Stimulated activated CD8-positive, alpha-beta memory T cell treated with anti-CD3 and anti-CD28 coated beads, Interleukin-12 subunit alpha, Interleukin-12 subunit beta, amount 100 ng/mL, for 1 hour (primary cell): ENCODE measurements at regions not wholly inside any gene's neighbourhood (a gene's known extent, or its start where the extent isn't known, plus 50 kb on each side); places are given as distances from the start of the nearest gene placed in this dataset.

Experiments
- DNase-seq: peaks from one replicate; pipeline ENCODE4 v3.0.0-alpha.2; 2020; ENCODE audit warnings: low read depth

GRCh38 chrX:9317176-9317575, 147.7 kb upstream of the TBL1X start:
- DNase-seq, result no peak

DNA sequence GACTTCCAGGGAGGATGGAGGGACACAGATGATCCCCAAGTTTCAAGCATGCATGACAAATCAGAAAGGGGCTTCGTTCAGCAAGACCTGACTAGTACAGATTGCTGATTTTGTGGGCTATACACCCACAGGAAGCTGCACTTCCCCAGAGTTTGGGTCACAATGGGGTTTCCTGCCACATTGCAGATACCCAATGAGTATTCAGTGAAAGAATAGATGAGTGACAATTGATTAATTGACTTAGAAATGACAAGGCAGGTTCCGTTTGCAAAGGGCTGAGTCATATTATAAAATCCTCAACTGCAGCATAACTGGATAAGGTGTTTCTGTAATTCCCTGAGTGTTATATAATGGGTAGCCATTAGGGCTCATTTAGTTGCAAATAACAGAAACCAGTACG, 146.6 kb upstream of the TBL1X start:
- DNase-seq, result no peak

DNA sequence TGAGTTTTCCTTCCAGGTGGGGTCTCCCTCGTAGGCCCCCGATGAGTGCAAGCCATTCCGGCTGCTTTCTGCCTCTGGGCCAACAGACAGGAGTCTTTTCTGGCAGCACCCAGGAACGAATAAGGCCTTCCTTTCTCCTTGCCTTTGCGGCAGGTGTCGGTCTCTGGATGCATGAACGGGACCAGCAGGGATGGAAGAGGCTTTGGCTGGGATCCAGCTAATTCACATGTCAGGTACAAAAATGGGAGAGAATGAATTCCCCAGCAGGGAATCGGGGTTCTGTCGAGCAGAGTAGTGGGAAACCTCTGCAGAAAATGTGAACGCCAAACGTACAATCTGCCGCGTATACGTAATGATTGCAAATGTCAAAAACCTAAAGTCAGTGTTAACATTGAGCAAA, 146.1 kb upstream of the TBL1X start:
- no peak for DNase-seq

DNA sequence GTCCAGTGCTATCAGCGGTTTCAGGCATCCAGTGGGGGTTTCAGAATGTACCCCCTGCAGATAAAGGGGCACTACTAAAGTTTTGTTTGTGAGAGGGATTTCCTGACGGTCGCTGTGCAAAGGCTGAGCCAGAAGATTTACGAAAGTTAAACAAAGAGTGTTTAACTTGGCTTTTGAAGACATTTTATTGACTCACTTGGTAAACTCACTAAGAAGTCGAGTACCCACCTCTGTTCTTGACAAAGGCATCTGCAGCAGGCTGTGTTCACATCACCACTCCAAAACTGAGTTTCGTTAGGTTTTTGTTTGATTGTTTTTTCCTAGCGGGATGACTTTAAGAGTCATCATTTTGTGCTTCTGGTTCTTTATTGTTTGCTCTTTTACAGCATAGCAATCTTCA, 143.9 kb upstream of the TBL1X start:
- no peak for DNase-seq

DNA sequence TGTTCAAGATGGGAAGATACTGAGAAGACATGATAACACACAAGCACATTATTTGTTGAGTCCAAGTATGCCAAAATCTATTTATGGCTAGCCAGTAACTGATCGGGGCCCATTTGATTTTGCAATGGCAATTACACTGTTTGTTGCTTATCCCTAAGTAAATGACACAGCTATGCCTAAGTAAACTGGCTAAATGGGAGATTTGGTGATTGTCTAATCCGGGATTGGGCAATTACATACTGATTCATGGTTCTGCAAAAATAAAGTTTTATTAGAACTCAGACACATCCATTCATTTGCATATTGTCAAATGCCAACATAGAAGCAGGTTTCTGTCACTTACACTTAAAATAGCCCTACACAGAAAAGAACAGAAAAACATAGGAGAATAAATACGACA, 140.2 kb upstream of the TBL1X start:
- no peak for DNase-seq

DNA sequence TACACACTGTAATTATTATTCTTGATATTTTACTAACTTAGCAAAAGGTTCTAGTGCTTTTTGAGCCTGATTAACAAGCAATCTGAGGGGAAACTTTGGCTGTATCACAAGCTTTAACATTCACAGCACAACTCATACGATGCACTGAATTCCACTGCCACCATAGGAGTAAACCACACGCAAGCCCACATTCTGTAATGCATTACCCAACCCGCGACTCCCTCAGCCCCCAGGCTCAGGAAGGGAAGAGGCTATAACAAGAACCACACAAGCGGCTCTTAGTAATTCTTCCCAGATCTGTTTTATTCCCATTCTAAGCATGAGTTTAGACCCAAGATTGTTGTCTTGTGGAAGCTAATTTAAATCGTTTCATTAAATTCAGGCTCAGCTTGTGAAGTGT, 138.5 kb upstream of the TBL1X start:
- no peak for DNase-seq

GRCh38 chrX:9327086-9327746, 137.6 kb upstream of the TBL1X start:
- no peak for DNase-seq

- DNase-seq, result no peak
Measured at GRCh38 chrX:9327747-9328145, 137.1 kb upstream of the TBL1X start.

- no peak for DNase-seq
Measured at GRCh38 chrX:9329056-9329455, 135.8 kb upstream of the TBL1X start.

GRCh38 chrX:9330249-9330982, 134.4 kb upstream of the TBL1X start:
- DNase-seq, result no peak

- no peak for DNase-seq
Measured at GRCh38 chrX:9333873-9334560, 130.8 kb upstream of the TBL1X start.

DNA sequence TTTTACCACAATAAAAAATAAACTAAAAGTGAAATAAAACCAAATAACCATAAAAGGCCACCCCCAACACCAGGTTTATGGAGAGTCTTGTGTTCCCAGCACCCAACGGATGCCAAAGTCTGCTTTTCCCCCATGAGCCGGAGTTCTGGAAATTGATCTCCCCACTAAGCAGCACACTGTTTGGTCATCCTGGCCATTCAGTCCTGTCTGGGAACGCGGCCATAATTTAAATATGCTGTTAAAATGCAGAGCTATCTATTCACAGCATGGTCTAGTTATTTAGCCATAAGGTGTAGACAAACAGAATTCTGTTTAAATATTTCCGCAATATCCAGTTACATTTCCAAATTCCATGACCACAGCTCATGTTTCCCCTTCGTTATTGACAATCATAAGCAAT, 129.6 kb upstream of the TBL1X start:
- DNase-seq, result no peak

- DNase-seq, result no peak
Measured at GRCh38 chrX:9336456-9336855, 128.4 kb upstream of the TBL1X start.

DNA sequence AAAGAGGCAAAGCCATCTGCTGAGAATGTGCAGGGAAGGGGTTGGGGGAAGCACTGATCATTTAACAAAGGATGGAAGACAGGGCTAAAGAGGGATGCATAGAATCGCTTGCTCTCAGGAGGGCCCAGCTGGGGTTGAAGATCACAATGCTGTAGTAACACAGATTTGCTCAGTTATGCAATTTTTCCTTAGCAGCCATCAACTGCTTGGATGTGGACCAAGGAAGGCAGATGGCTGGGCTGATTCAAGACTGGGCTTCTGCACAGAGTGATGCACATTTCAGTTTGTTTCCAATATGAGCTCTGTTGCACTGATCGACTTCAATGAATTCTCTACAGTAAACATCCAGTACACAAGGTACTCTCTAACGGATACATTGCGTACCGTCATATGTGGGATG, 127.8 kb upstream of the TBL1X start:
- DNase-seq, result no peak

GRCh38 chrX:9338986-9339385, 125.9 kb upstream of the TBL1X start:
- DNase-seq, result no peak

GRCh38 chrX:9339603-9340491, 125.0 kb upstream of the TBL1X start:
- no peak for DNase-seq

- no peak for DNase-seq
Measured at GRCh38 chrX:9340598-9341290, 124.1 kb upstream of the TBL1X start.

- no peak for DNase-seq
Measured at GRCh38 chrX:9341291-9342201, 123.3 kb upstream of the TBL1X start.

DNA sequence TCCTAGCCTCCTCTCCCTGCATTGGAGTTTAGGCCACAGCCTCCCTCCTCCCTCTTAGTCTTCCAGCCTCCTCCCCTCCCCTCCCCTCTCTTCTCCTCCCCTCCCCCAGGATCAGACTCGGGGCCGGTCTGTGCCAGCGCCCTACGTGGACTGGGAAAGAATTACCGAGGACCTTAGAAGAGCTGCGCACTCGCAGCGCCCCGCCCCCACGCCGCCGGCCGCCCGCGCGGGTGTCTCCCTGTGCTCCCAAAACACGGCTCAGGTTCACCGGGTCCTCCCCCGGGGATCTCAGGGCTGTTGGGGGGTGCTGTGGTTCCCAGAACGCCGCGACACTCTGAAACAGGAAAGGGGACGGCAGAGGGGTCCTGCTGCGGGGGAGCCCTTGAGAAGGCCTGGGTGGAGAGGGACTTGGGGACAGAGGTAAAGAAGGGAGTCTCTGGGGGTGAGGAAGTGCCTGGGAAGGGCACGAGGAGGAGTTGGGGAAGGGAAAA, 122.3 kb upstream of the TBL1X start:
- DNase-seq, result no peak

- DNase-seq, result no peak
Measured at GRCh38 chrX:9343971-9344370, 120.9 kb upstream of the TBL1X start.
